HepG2 (cell line): ENCODE measurements at regions not wholly inside any gene's neighbourhood (a gene's known extent, or its start where the extent isn't known, plus 50 kb on each side); places are given as distances from the start of the nearest gene placed in this dataset.

Experiments
- ATAC-seq: fragments of 200-7000 bp; cut with Tn5 transposase; 3 replicates; pipeline ENCODE4 v1.9.1; 2020; ENCODE audit warnings: mild to moderate bottlenecking, moderate library complexity
- BruUV-seq: library from RNA; stranded (reverse); fragments of 400-500 nt; replicated peaks from 2 replicates; lab custom pipeline; 2021; lab: Mats Ljungman, UMichigan
- CTCF ChIA-PET: fragments of 300-600 bp; formaldehyde crosslinking; extraction: SDS; loops from one replicate; lab custom pipeline; 2021; ENCODE audit warnings: low total read pairs, inconsistent platforms, low intra/inter-chr PET ratio; lab: Yijun Ruan, JAX
- POLR2A ChIA-PET: fragments of 350-600 bp; sonication (Branson Sonifier 250); formaldehyde crosslinking; loops from one replicate; lab custom pipeline; 2020; ENCODE audit warnings: antibody characterized with exemption, inconsistent platforms; lab: Yijun Ruan, JAX
- DNase-seq: peaks from one replicate; pipeline ENCODE4 v3.0.0-alpha.2; 2015; ENCODE audit warnings: low spot score
- FAIRE-seq: peaks from 3 replicates; lab custom pipeline; 2011; peaks lifted over from hg19 to GRCh38; lab: Jason Lieb, UNC
- H2AFZ ChIP-seq: one replicate; pipeline ENCODE4 v1.6.1; 2011; ENCODE audit warnings: low read length, inconsistent platforms
- H3K27ac ChIP-seq: fragments of 300-600 bp; 3 replicates; pipeline ENCODE4 v1.8.0; 2011; ENCODE audit warnings: mixed run types, mild to moderate bottlenecking, mixed read lengths, low read length, inconsistent platforms; ENCODE audit not compliant: insufficient read depth; ENCODE audit errors: extremely low read length
- H3K27me3 ChIP-seq, 2 experiments: fragments of 200-600 bp in 1 of 2; 2 replicates in 1 of 2; 3 replicates in 1 of 2; pipeline versions ENCODE4 v1.6.0 to v1.8.0; 2011; ENCODE audit warnings: low read length in 2 of 2, mild to moderate bottlenecking in 2 of 2, moderate library complexity in 2 of 2, inconsistent platforms in 1 of 2; ENCODE audit not compliant: insufficient read depth in 2 of 2, control insufficient read depth in 1 of 2
- H3K36me3 ChIP-seq, 2 experiments: fragments of 200-600 bp in 1 of 2; replicated peaks in 1 of 2; 2 replicates in 1 of 2; 3 replicates in 1 of 2; pipeline versions ENCODE4 v1.5.1 to v1.8.0; 2011; ENCODE audit warnings: low read length in 2 of 2, inconsistent platforms in 1 of 2; ENCODE audit not compliant: insufficient read depth in 2 of 2, control insufficient read depth in 1 of 2
- H3K4me1 ChIP-seq: 2 replicates; pipeline ENCODE4 v1.5.1; 2012; ENCODE audit warnings: low read length, inconsistent platforms; ENCODE audit not compliant: insufficient read depth
- H3K4me2 ChIP-seq: 2 replicates; pipeline ENCODE4 v1.6.0; 2011; ENCODE audit warnings: low read depth, low read length, inconsistent platforms
- H3K4me3 ChIP-seq, 3 experiments: fragments of 200-600 bp in 1 of 3; sonication (generic), shearing (Covaris generic) in 1 of 3; replicated peaks in 1 of 3; 2 replicates each; pipeline ENCODE4 v1.5.1; 2011 to 2016; ENCODE audit warnings: low read length in 3 of 3, inconsistent platforms in 2 of 3, low read depth in 2 of 3, mild to moderate bottlenecking in 2 of 3, control low read depth in 1 of 3, mixed read lengths in 1 of 3; ENCODE audit not compliant: insufficient read depth in 1 of 3
- H3K79me2 ChIP-seq: one replicate; pipeline ENCODE4 v1.6.1; 2011; ENCODE audit warnings: low read length, inconsistent platforms; ENCODE audit not compliant: insufficient read depth
- H3K9ac ChIP-seq: 2 replicates; pipeline ENCODE4 v1.6.0; 2011; ENCODE audit warnings: mild to moderate bottlenecking, low read depth, low read length, inconsistent platforms; ENCODE audit not compliant: insufficient read depth
- H3K9me3 ChIP-seq: 2 replicates; pipeline ENCODE4 v1.5.1; 2012; ENCODE audit warnings: mild to moderate bottlenecking, low read length
- H4K20me1 ChIP-seq: 2 replicates; pipeline ENCODE4 v1.6.0; 2011; ENCODE audit warnings: inconsistent platforms, mild to moderate bottlenecking, low read length, moderate library complexity; ENCODE audit not compliant: insufficient read depth
- ARNT ChIP-seq: fragments of 450-650 bp; IDR thresholded peaks from 2 replicates; pipeline ENCODE4 v1.6.1; 2017
- HDAC6 ChIP-seq: fragments of 200-600 bp; sonication (generic); IDR thresholded peaks from 2 replicates; pipeline ENCODE4 v1.7.0; 2017; ENCODE audit warnings: mild to moderate bottlenecking, antibody characterized with exemption, low read length, low read depth
- MEIS1 ChIP-seq: sonication (generic); formaldehyde crosslinking; IDR thresholded peaks from 2 replicates; pipeline ENCODE4 v1.9.0; 2021; ENCODE audit warnings: mild to moderate bottlenecking, missing genetic modification reagents, moderate library complexity, borderline replicate concordance
- SRSF9 ChIP-seq: fragments of 200-400 bp; formaldehyde crosslinking; IDR thresholded peaks from 2 replicates; pipeline ENCODE4 v1.6.1; 2018; ENCODE audit warnings: borderline replicate concordance, mild to moderate bottlenecking, low read depth, low read length; ENCODE audit not compliant: insufficient read depth, poor library complexity, severe bottlenecking
- ZNF232 ChIP-seq: sonication (generic); formaldehyde crosslinking; IDR thresholded peaks from 2 replicates; pipeline ENCODE4 v1.4.0; 2020; ENCODE audit warnings: missing genetic modification reagents, borderline replicate concordance
- WGBS: methylation state at CpG from one replicate; pipeline ENCODE4 v1.1.6; 2017; ENCODE audit warnings: low lambda C conversion rate; 5-methylcytosine and 5-hydroxymethylcytosine counted together
- in situ Hi-C: cut with HindIII; loops from 2 replicates; pipeline ENCODE4 v1.10.0; 2017; ENCODE audit warnings: low pct_unique_long_range_greater_than_20kb; ENCODE audit not compliant: extremely low pct_ligation_motif_present
- intact Hi-C: fragments of 100-400 bp; cut with micrococcal nuclease; formaldehyde crosslinking; loops from one replicate; pipeline ENCODE4 v1.10.0; 2022; ENCODE audit not compliant: unreplicated experiment
- TF ChIP-seq, protein P1 (sequence below): sonication (generic); formaldehyde crosslinking; IDR thresholded peaks from 2 replicates; pipeline ENCODE4 v1.4.0; 2020; ENCODE audit warnings: missing genetic modification reagents
- TF ChIP-seq, protein P2 (sequence below): sonication (generic); formaldehyde crosslinking; IDR thresholded peaks from 2 replicates; pipeline ENCODE4 v1.9.0; 2021; ENCODE audit warnings: missing genetic modification reagents, mild to moderate bottlenecking, borderline replicate concordance
- TF ChIP-seq, protein P3 (sequence below): IDR thresholded peaks from 2 replicates; pipeline ENCODE4 v1.6.1; 2016

DNA sequence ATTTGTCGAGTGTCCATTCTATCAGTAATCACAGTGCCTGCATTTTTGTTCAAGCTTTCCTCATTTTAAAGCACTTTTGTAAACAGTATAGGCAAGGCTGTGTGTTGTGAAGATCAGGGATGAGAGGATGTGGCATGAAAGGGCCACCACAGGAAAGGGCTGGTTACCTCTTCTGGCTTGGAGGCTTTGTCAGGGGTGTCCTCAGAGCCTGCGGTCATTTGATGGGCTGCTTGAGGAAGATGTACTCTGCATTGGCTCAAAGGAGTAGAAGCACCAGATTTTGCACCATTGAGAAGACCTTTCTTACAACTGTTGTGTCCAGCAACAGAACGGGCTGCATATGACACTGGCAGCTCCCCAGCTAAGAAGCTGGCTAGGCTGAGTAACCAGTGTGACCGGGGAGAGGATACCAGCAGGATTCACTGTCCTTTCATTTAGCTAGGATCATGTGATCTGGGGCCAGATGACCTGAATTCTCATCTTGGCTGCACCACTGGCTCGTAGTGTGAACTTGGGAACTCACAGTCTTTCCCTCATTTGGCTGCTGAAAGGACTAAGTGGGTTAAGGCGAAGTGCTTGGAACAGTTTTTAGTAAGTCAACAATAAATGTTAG lies 380.2 kb downstream of the FGF9 start:
- Histone ChIP-seq H3K9ac (no peak overlapping the region), H3K79me2 (no peaks in the 10 kb centered on the region), H3K4me1 (peaks cover 19% of the 10 kb centered on the region), H3K27ac (no peak overlapping the region), H3K4me3 (no peak overlapping the region), H2AFZ (no peak overlapping the region), H3K9me3 (no peaks in the 10 kb centered on the region), H3K4me2 (no peak overlapping the region), H3K27me3 (no peaks in the 10 kb centered on the region), H4K20me1 (no peaks in the 10 kb centered on the region), H3K36me3 (no peaks in the 10 kb centered on the region)
- CTCF ChIA-PET, result no interaction called here
- intact Hi-C loops, result no loop called here
- ATAC-seq (no peak), FAIRE-seq (no peak), DNase-seq (no peak)
- POLR2A ChIA-PET, result no interaction called here
- WGBS, result 17% methylated on average over 5 of the region's 6 CpGs
- in situ Hi-C loops, result no loop called here
- BruUV-seq, result no TSS peak
- TF ChIP-seq, protein P1, sequence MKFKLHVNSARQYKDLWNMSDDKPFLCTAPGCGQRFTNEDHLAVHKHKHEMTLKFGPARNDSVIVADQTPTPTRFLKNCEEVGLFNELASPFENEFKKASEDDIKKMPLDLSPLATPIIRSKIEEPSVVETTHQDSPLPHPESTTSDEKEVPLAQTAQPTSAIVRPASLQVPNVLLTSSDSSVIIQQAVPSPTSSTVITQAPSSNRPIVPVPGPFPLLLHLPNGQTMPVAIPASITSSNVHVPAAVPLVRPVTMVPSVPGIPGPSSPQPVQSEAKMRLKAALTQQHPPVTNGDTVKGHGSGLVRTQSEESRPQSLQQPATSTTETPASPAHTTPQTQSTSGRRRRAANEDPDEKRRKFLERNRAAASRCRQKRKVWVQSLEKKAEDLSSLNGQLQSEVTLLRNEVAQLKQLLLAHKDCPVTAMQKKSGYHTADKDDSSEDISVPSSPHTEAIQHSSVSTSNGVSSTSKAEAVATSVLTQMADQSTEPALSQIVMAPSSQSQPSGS, result no peak
- no peak for TF ChIP-seq HDAC6
- TF ChIP-seq, protein P2, sequence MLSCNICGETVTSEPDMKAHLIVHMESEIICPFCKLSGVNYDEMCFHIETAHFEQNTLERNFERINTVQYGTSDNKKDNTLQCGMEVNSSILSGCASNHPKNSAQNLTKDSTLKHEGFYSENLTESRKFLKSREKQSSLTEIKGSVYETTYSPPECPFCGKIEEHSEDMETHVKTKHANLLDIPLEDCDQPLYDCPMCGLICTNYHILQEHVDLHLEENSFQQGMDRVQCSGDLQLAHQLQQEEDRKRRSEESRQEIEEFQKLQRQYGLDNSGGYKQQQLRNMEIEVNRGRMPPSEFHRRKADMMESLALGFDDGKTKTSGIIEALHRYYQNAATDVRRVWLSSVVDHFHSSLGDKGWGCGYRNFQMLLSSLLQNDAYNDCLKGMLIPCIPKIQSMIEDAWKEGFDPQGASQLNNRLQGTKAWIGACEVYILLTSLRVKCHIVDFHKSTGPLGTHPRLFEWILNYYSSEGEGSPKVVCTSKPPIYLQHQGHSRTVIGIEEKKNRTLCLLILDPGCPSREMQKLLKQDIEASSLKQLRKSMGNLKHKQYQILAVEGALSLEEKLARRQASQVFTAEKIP, result no peak
- TF ChIP-seq, protein P3, sequence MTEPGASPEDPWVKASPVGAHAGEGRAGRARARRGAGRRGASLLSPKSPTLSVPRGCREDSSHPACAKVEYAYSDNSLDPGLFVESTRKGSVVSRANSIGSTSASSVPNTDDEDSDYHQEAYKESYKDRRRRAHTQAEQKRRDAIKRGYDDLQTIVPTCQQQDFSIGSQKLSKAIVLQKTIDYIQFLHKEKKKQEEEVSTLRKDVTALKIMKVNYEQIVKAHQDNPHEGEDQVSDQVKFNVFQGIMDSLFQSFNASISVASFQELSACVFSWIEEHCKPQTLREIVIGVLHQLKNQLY, result no peak
- no peak for TF ChIP-seq MEIS1 (CRISPR knock-in tag)
- TF ChIP-seq SRSF9, result no peak
- no peak for TF ChIP-seq ZNF232
- no peak for TF ChIP-seq ARNT
